Activated T-helper 9 cell treated with anti-CD3 and anti-CD28 coated beads, Interleukin-2, amount 50 U/mL, for 16 hours (primary cell): ENCODE measurements at regions not wholly inside any gene's neighbourhood (a gene's known extent, or its start where the extent isn't known, plus 50 kb on each side); places are given as distances from the start of the nearest gene placed in this dataset.
"Not testable (repeated sequence)": the region's sequence is repeated elsewhere in the genome, so short reads cannot be mapped to it uniquely, and the experiment has no call there.

Experiments used
- DNase-seq: peaks from one replicate; pipeline ENCODE4 v3.0.0-alpha.2; 2020; ENCODE audit warnings: low read depth

DNA sequence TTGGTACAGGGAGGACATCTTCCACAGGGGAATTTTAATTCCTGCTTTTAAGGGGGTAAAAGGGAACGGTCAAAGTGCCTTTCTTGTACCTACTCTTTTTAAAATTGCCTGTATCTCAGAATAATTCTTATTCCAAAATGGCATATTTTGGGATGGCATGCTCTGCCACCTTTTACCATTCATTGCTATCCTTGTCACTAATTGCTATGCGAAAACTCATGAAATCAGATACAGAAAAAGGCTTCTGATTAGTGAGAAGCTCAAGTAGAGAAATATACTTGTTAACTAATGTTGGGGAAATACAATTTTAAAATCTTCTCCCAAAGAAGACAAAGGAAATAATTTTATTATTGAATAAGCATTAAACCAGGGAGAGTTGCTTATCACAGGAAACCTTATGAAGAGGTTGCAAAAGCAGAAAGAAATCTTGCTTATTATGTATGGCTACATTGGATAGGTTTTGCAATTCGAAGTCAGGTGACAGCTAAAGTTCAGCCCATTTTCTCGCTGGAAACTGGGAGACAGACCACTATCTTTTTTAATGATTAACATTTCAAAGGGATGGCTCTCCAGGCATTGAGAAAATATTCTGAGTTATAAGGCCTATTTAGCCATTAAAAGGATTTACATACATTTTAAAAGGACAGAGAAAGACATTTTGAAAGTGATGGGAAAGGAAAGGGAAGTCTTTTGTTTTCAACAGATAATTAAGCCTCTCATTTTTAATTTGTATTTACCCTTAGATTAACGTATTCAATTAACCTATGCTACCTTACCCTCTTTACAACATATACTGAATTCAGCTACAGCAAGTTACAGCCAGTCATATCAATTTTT lies 110.3 kb upstream of the PRSS16 start:
- DNase-seq, result no peak

DNA sequence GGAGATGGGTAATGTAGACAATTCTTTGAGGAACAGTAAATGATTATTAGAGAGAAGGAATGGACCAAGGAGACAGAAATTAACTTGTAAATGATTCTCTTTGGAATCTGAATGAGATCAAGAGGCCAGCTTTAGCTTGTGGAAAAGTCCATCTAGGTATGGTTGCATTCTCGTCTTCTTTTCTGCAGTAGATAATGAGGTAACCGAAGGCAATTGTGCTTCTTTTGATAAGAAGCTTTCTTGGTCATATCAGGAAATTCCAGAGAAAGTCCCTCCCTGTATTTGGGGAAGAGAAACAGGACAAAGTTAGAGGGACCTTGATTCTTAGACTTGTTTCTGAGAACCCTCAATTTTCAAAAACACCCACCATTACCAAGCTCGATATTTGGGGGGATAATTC lies 109.1 kb upstream of the PRSS16 start:
- DNase-seq, result no peak

DNA sequence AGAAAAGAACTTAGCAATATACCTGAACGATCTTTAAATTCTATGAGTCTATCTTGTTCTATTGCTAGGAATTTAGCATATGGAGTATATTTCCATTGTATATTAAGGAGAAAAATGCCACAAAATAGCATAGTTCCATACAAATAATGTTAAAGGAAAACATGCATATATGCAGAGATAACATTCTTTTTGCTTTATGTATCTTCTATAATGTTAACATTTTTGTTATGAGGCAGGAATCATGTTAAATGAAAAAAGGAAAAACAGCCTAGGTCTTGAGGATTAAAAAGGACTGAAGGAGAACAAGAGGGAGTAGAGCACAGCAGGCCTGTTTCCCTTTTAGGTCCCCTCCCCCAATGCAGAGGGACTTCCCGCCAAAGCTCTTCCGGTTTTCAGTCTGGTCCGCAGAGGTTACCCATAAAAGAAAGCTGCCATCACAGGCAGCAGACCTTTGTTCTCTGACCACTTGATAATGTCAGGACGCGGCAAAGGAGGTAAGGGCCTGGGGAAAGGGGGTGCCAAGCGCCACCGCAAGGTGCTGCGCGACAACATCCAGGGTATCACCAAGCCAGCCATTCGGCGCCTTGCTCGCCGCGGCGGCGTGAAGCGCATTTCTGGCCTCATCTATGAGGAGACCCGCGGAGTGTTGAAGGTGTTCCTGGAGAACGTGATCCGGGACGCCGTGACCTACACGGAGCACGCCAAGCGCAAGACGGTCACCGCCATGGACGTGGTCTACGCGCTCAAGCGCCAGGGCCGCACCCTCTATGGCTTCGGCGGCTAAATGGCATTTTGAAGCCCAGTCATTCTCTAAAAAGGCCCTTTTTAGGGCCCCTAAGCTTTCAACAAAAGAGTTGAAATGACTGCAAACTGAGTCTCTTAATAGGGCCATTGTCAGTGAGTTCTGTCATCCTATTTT lies 108.4 kb upstream of the PRSS16 start:
- peak; percentile 41 for DNase-seq

DNA sequence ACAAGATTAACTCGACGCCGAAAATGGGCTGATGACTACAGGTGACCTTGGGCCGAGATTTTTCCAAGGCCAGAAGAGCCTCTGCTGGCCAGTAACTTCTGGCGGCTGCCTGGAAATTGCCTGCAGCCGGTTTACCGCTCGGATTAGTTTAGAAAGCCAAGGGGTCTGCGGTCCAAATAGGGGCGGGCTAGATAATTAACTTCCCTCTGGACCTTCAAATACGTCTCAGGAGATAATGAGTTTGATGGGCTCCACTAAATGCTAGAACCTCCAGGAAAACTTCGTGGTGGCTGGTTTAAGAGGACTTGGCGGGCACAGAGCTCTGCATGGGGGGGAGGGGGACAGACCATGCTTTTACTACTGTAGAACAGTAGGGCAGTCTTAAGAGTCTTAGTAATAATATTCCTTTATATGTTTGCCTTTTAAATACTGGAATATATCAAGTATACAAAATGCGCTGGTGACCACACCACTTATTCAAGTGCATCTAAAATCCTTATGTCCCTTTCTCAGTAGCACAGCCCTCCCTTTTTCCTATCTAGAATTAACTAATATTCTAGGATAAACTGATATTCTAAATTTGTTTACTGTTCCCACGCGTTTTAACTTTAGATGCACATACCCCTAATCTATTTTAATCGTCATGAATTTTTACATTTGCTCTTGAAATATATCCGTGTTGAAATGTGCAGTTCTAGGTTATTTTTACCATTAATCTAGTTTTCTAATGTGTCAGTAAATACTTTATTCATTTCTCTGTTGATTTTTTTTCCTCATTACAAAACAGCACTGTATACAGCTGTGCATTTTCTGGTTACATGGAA lies 107.5 kb upstream of the PRSS16 start:
- DNase-seq, result no peak

DNA sequence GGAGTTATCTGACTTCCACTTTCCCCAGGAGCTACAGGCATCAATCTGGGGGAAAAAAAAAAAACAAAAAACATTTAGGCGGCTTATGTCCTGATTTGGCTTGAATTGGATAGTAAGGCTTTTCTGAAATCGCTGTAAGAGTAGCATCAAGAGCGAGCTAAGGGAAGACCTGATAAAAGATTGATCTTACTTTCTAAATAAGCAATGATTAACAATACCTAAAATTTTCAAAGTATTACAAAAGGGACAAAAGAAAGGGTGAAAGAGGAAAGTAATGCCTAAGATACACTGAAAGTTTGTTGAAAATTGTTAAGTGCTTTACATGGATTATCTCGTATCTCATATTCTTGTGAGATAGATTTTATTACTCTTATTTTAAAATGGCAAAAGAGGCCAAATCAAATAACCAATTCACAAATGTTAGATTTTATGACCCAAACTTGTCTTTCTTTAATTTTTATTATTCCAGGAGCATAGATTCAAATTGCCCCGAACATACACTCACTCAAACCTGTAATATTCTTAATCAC lies 106.4 kb upstream of the PRSS16 start:
- DNase-seq, result no peak

DNA sequence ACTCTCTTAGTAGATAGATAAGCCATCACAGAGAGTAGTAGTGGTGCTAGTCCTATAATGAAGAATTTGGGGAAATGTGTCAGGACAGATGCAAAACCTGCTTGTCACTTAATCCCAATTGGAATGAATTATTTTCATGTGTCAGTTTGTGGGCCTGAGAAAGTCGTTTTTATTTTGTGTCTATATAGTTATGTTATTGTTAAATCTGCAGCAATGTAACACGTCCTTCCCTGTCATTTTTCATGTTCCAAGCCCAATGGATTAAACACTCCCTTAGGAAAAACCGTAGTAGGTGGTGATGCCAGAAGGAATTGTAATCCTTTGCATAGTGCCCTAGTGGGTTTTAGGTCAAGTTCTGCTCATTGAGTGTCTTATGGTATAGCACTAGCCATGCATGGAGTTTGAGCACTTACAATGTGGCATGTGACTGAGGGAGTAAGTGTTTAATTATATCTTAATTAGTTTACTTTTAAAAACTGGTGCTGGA lies 105.9 kb upstream of the PRSS16 start:
- no peak for DNase-seq

DNA sequence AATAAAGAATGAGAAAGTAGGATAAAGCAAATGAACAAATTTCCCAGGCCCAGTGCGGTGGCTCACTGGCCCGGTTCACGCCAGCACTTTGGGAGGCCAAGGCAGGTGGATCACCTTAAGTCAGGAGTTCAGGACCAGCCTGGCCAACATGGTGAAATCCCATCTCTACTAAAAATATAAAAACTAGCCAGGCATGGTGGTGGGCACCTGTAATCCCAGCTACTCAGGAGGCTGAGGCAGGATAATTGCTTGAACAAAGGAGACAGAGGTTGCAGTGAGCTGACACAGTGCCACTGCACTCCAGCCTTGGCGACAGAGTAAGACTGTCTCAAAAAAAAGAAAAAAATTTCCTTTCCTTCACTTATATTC lies 104.5 kb upstream of the PRSS16 start:
- DNase-seq, result not testable (repeated sequence)

DNA sequence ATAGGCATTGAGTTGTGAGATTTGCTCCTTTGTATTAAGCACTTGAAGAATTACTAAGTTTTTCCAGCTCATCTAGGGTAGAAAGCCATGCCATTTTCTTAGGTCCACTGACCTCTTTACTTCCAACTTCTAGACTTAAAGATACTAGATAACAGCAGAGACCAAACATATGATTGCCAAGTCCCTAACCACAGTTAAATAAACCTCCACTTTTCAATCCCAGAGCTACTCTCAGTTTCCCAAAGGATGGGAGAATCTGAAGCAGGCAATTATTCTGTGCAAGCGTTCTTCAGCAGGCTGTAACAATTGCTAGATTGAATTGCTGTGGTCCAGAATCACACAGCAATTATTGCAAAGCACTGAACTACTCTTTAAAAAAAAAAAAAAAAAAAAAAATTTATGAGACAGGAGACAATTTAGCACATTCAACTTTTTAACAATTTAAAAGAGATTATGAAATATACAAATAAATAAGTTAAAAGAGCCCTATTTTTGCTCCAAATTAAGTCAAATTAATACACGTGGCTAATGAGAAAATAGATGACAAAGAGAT lies 104.0 kb upstream of the PRSS16 start:
- DNase-seq, result no peak

DNA sequence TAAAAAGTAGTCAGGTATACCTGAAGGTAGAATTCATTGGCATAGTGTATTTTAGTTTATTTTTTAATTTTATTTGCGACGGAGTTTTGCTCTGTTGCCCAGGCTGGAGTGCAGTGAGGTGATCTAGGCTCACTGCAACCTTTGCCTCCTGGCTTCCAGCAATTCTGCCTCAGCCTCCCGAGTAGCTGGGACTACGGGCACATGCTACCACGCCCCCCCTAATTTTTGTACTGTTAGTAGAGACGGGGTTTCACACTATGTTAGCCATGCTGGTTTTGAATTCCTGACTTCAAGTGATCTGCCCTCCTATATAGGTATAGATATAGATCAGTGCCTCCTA lies 102.8 kb upstream of the PRSS16 start:
- DNase-seq, result no peak

DNA sequence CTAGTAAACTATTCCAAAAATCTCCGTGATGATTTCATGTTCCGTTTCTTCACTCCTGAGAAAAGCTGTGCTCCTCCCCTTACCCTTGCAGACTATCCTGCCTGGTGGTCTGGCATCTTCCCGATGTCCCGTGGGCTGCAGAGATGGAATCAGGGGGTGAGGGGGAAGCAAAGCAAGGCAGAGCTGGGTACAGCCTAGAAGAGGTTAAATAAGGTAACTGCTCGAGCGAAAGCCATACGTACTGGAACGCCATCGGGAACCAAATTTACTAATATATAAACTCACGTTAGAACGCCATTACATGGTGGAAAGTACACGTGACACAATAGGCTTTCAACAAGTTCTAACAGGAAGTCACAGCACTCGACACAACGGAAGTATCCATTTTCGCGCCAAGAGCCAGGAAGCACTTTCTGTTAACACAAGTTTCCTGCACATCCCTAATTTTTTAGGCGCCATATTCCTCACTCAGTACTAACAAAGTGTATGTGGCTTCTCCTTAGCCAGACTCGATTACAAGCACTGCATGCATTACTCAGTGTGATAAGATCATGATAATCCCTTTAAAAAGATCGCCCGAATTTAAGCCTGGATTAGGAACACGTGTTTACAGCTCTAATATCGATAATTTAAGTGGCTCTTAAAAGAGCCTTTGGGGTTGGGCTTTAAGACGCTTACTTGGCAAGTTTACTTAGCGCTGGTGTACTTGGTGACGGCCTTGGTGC lies 101.6 kb upstream of the PRSS16 start:
- peak; percentile 46 for DNase-seq

DNA sequence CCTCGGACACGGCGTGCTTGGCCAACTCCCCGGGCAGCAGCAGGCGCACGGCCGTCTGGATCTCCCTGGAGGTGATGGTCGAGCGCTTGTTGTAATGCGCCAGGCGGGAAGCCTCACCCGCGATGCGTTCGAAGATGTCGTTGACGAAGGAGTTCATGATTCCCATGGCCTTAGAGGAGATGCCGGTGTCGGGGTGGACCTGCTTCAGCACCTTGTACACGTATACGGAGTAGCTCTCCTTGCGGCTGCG lies 101.1 kb upstream of the PRSS16 start:
- not testable (repeated sequence) for DNase-seq

DNA sequence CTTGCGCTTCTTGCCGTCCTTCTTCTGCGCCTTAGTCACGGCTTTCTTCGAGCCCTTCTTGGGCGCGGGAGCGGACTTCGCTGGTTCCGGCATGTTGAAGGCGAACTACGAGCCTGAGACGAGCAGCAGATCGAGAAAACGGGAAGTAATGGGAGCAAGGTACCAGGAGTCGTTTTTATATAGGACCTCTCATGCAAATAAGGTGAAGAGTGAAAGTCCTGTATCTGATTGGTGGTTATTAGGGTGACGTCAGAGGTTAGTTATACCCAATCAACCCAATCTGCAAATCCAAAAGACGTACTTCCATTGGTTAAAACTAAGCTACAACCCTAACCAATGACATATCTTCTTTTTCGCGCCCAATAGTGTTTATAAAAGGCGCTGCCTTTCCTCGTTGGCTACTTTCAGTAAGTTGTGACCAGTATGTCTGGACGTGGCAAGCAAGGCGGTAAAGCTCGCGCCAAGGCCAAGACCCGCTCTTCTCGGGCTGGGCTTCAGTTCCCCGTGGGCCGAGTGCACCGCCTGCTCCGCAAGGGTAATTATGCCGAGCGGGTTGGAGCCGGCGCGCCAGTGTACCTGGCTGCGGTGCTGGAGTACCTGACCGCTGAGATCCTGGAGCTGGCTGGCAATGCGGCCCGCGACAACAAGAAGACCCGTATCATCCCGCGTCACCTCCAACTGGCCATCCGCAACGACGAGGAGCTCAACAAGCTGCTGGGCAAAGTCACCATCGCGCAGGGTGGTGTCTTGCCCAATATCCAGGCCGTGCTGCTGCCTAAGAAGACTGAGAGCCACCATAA lies 100.6 kb upstream of the PRSS16 start:
- DNase-seq, result peak; percentile 45

DNA sequence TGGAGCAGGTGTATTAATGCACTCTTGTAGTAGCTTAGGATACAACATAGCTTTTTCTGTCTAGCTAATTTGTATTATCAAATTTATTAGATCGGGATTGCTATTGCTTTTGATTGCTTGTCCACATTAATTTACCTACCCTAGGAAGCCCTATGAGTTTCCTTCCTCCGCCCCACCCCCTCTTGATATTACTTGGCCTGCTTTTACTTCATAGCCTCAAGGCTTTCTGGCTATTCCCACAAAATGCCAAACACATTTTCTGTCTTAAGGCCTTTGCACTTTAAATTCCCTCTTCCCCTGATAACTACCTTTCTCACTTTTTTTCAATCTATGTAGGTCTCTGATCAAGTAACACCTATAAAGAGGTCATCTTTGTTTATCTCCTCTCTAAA lies 99.1 kb upstream of the PRSS16 start:
- DNase-seq, result no peak

DNA sequence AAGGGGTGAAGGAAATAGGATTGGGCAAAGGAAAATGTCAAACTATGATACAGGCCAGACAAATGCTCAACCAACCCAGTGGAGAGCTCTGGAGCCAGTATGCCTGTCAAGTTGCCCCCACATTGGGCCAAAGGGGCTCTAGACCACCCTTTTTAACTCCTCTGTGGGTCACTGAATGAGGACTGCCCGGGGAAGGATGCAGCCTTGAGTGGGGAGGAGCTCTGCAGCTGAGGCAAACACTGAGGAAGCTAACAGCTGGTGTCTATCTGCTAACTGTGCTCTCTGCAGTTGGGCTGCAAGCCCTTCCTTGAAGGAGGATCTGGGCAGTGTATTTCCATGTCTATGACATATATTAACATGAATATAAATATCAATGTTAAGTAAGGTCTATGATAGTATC lies 98.4 kb upstream of the PRSS16 start:
- no peak for DNase-seq

DNA sequence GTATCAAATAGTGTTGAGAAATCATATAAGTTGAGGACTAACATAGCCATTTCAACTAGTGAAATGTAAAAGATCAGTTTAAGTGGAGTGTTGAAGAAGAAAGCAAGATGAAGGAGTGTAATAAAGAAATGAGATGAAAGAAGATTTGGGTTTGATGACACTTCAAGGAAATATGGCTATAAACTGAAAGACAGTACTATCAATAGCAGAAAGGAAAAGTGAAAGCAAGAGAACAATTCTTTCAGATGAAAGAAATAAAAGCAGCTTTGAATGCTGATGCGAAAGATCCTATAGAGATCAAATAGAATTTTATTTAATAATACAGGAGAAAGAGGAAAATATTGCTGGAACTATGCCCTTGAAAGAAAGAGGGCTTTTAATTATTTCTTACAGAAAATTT lies 92.8 kb upstream of the PRSS16 start:
- DNase-seq, result no peak

DNA sequence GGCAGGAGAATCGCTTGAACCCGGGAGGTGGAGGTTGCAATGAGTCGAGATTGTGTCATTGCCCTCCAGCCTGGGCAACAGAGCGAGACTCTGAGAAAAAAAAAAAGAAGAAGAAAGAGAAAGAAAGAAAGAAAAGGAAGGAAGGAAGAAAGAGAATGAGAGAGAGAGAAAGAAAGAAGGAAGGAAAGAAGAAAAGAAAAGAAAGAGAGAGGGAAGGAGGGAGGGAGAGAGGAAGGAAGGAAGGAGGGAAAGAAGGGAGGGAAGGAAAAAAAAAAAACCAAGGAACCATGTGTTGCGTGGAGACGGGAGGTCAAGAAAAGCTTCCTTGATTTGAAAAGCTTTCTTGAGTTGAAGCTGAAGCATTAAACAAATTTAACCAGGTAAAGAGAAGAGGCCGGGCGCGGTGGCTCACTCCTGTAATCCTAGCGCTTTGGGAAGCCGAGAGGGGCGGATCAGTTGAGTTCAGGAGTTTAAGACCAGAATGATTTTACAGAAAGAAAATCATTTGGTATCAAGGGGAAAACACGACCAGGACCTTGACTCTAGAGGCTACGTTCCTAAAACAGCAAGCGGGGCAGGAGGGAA lies 90.5 kb upstream of the PRSS16 start:
- DNase-seq, result no peak

DNA sequence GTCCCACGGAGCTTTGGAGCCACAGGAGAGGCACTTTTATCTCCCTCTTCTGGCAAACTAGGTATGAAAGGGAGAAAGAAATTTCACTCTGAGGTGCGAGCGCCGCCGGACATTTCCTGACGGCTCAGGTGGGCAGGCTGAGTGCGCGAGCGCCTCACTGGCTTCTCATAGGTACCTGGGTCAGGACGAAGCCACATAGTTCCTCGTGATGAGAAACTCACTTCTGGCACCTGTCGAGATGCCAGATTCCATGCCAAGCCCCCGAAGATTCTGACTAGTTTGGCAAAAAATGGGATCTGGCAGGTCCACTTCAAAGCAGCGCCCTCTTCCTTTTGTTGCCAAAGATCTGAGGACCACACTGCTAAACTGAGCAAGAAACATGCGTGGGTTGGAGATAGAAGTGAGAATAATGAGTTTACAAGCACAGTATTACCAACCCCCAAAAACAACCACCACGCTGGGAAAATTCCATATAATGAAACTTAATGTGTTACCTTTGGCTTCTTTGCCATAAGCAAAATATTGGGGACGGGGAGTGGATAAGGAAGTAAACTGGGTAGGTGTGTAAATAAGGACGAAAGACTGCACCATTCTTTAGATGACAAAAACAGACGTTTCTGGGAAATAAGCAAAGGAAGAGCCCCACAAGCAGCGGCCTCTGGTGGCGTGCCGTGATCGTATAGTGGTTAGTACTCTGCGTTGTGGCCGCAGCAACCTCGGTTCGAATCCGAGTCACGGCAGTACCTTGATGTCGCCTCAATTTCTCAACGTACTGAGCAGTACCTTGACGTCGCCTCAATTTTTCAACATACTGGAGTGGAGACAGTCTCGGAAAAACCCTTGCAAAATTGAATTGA lies 89.8 kb upstream of the PRSS16 start:
- DNase-seq, result peak; percentile 70

DNA sequence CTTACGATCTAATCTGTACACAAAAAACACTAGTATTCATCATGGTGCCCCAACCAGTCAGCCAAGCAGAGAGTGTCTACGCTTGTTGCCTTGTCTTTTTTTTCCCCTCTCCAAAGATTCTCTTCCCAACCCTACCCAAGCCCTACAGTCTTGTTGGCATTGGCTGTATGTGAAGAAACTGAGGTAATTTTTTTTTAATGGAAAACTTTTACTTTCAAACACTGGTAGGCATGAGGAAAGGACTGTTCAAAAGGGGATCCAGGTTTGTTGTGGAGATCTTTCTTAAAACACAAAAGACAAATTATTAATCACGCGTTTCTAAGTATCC lies 89.2 kb upstream of the PRSS16 start:
- no peak for DNase-seq

DNA sequence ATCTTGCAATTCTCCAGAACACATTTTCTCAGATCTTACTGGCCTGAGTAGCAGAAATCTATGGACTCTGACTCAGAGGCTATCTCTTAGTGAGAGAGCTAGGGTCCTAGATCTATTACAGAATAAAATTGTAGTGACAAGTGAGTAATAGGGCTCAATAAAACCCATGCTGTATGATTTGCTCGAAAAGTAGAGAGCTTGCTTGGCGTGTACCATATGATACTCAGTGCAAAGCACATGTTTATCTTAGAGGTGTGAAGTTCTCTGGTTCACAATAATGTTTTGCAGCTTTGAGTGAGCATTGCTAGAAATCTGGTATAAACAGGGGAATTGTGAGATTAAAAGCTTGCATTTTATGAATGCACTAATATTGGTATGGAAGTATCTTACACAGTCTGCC lies 87.8 kb upstream of the PRSS16 start:
- no peak for DNase-seq
